GM18858 (cell line): ENCODE measurements at regions not wholly inside any gene's neighbourhood (a gene's known extent, or its start where the extent isn't known, plus 50 kb on each side); places are given as distances from the start of the nearest gene placed in this dataset.
"Not testable (repeated sequence)": the region's sequence is repeated elsewhere in the genome, so short reads cannot be mapped to it uniquely, and the experiment has no call there.

Source experiments
- ATAC-seq: cut with Tn5 transposase; IDR thresholded peaks from one replicate; pipeline ENCODE4 v1.9.1; 2021; ENCODE audit not compliant: unreplicated experiment

DNA sequence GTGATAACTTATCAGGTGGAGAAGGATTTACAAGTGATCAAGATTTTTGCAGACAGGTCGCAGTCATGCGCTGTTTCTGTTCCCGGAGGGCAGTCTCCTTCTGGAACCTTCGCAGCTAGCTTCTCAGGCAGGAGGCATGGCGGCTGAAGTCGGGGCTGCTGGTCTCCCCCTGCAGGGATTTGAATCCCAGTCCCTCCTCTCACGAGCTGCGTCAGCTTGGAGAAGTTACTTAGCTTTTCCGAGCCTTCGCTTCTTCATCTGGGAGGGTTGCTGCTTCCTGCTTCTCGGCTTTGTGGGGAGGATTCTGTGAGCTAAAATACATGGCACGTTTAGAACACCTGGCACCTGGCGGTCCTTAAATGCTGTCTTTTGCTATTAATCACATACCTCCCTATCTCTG, 287.8 kb upstream of the FOXF1 start:
- no peak for ATAC-seq

- no peak for ATAC-seq
Observed at GRCh38 chr16:86222965-86223551, 287.3 kb upstream of the FOXF1 start.

GRCh38 chr16:86224126-86224525, 286.2 kb upstream of the FOXF1 start:
- ATAC-seq, result no peak

- ATAC-seq, result no peak
Observed at GRCh38 chr16:86224629-86225028, 285.7 kb upstream of the FOXF1 start.

GRCh38 chr16:86225905-86226371, 284.4 kb upstream of the FOXF1 start:
- no peak for ATAC-seq

DNA sequence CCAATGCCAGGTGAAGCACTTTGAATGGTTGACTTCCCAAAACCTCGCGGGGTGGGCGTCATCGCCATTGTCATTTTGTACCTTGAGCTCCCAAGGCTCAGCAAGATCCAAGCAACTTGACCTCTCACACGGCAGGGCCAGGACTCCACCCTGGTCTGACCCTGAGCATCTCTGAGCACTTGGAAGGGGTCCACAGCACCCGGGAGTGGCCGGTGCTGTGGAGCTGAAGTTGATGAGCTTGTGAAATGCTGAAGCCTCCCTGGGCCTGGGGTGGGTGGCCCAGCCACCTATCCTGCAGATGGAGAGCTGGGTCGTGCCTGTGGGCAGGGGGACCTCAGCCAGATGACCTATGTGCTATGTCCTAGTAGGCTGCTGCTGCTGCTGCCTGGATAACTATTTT, 283.3 kb upstream of the FOXF1 start:
- ATAC-seq, result no peak

DNA sequence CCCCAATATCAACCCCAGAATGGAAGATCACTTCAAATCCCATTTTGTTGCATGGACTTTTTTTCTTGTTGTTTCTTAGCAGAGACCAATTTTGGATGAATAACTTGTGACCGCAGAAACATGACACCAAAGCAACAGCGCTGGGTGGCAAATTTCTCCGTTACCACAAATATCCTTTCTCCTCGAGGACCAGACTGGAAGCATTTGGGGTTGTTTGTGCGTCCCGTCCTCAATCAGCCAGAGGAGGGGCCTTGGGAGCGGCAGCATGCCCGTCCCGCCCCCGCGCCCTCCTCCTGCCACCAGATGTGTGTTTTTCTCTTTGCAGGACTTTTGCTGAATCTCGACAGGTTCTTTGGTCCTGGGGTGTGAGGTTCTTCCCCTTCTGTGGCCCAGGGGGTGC, 282.5 kb upstream of the FOXF1 start:
- ATAC-seq, result no peak

DNA sequence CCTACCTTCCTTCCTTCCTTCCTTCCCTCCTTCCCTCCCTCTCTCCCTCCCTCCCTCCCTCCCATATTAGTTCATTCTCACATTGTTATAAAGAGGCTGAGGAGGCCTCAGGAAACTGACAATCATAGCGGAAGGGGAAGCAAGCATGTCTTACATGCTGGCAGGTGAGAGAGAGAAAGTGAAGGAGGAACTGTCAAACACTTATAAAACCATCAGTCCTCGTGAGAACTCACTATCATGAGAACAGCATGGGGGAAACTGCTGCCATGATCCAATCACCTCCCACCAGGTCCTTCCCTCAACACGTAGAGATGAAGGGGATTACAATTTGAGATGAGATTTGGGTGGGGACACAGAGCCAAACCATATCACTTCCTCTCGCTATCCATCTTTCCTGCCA, 281.6 kb upstream of the FOXF1 start:
- ATAC-seq, result no peak

DNA sequence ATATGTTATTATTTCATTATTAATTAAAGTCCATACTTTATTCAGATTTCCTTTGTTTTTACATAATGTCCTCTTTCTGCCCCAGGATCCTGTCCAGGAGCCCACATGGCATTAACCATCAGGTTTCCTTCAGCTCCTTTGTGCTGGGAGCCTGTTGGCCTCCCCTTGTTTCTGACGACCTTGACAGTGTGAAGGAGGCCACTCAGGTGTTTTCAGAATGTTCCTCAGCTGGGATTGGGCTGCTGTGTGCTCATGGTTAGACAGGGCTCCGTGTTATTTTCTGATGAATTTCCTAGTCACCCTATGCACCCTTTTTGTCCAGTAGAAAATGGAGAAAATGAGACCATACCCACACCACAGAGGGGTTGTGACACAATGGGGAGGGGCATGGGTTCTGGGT, 281.0 kb upstream of the FOXF1 start:
- no peak for ATAC-seq

DNA sequence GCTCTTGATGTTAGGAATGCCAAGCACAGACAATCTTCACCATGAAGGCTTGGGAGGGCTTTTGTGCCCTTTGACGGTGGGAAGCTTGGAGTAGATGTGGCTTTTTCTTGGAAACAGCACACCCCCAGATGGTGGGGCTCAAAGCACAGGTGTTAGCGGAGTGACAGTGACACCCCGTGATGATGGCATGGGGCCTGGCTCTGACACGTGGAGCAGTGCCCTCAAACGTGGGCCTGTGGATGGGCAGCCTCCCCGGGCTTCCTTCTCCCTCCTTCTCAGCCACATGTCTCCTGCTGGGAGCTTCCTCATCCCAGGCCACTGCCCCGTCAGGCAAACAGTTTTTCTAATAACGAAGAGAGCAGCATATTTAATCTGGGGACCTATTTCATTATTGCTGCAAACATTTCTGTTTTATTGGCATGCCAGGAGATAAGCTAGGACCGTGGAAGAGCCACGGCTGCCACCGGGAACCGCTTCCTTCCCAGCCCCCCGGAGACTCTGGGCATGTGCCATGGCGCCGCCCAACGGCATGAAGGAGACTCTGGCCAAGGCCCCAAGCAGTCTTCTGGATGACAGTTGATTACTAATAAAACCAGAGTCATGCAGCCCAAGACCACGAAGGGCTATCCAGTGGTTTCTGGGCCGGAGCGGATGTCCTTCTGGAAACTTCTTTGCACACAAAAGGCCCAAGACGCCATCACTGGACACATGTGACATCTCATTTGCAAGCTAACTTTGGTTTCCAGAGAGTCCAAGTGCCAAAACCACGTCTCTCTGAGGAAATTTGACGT, 280.3 kb upstream of the FOXF1 start:
- no peak for ATAC-seq

DNA sequence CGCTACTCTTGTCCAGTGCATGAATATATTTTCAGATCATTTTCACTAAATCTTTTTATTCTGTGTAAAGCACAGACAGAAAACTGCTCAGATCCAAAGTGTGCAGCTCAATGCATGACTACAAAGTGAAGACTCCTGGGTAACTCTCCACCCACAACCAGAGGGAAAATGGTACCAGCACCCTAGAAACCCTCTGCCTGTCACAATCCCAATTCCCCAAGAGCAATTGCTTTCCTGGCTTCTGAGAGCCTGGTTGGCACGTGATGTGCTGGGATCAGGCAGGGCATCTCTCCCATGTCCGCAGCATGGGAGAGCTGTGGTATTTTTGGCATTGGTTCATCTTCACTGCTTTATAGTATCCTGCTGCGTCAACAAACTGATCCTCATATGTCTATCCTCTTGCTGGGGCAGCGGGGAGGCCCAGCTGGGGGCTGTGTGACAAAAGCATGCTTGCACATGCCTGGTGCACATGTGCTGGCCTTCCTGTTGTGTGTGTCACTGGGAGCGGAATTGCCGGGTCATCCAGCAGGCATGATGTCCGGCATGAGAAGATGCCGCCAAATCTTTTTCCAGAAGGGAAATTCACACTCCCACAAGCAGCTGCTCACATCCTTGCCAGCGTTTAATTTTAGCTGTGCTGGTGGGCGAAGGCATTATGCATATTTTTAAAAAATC, 278.9 kb upstream of the FOXF1 start:
- no peak for ATAC-seq

GRCh38 chr16:86231996-86232350, 278.4 kb upstream of the FOXF1 start:
- no peak for ATAC-seq

DNA sequence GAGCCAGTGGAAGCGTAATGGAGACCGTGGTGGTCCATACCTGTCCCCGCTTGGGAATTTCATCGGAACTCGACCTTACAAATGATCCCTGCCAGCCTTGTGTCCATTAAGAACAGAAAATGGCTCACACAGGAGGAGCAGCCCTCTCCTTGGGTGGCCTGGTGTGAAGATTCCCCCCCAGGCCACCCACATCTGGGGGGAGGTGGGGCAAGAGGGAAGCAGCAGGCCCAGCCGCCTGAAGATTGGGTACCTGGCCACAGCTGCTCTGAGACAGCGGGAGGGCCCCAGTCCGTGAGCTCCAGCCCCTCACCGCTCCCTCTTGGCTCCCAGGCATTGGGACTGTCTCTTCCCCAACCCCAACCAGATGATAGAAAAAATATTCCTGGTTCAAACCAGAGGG, 277.8 kb upstream of the FOXF1 start:
- ATAC-seq, result no peak

GRCh38 chr16:86233506-86233905, 276.8 kb upstream of the FOXF1 start:
- not testable (repeated sequence) for ATAC-seq

- ATAC-seq, result no peak
Observed at GRCh38 chr16:86239381-86239780, 270.9 kb upstream of the FOXF1 start.

DNA sequence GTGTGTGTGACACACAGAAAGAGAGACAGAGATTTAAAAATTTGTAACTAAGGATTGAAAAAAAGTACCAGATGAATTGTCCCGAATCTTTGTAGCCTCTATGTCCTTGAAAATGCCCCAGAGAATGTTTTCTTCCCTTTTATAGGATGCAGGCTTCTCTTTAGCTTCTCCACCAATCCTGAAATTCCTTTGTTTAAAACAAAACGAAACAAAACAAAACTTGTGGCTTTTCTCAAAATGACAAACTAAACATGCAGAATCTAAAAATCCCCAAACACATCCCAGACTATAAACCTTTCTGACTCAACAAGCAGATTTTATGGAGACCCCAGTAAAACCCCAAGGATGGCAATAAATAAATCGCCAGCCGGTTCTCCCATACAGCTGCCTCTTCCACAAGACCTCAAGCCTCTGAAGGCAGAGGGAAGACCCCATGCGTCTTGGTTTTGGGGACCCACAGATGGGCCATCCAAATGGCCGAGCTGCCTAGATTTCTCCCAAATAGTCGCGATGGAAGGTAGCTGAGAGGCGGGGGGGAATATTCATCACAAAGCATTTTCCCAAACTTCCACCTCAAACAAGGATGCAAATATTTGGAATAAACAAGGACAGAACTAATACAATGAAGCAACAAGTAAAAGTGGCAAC, 269.5 kb upstream of the FOXF1 start:
- ATAC-seq, result no peak

DNA sequence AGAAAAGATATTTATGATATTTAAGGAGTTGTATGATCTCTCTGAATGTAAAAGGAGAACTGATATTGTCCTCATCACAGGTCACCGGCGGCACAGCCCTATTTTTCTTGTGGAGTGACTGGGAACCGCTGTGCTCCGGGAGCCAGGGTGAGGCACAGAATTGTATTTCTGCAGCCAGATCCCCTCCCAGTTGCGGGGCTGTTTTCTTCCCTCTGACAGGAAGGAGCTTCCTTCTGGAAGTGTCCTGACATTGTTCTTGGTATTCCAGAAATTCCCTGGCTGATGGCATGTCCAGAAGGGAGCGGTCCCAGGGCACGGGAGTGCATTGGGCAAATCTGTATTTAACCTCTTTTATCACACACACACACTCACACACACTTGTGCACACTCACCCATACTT, 268.6 kb upstream of the FOXF1 start:
- no peak for ATAC-seq

GRCh38 chr16:86242244-86243122, 267.8 kb upstream of the FOXF1 start:
- ATAC-seq, result no peak

DNA sequence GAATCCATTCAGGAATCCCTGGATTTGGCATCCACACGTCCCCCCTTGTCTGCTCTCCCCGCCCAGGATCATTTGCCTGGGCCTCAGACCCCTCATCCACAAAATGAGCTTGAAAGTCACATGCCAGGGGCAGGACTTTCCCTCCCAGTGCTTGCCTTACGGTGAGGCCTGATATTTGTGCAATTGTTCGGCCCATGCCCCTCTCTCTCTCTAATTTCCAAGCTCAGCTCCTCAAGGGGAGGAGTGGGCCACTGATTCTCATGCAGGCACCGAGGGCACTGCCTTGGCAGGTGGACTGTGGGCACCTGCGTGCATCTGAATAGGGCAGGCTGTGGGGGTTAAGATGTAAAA, 267.2 kb upstream of the FOXF1 start:
- no peak for ATAC-seq

GRCh38 chr16:86243571-86244154, 266.7 kb upstream of the FOXF1 start:
- no peak for ATAC-seq

DNA sequence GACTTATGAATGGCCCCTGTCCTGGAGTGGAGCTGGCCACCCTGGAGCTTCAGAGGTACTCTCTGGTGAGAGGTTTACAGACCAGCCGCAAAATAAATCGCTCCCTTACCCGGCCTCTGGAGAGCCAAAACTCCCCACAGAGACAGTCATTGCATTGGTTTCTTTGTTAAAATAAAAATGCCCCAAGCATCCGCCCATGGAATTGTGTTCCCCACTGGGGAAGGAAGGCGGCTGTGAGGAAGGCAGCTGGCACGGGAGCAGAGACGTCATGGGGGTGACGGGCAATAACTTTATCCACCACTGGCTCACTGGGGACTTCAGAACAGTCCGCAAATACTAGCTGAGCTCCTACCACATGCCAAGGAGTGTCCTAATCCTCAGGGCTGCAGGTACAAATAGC, 266.2 kb upstream of the FOXF1 start:
- ATAC-seq, result no peak
